ENCODE measurements at regions not wholly inside any gene's neighbourhood (a gene's known extent, or its start where the extent isn't known, plus 50 kb on each side); places are given as distances from the start of the nearest gene placed in this dataset.

- no peak for DNase-seq
Observed at GRCh38 chr14:104375551-104376201, 203.9 kb upstream of the C14orf180 start.

GRCh38 chr14:104376202-104377140 lies 203.1 kb upstream of the C14orf180 start:
- DNase-seq = no peak

- no peak for DNase-seq
Observed at GRCh38 chr14:104377256-104377655, 202.3 kb upstream of the C14orf180 start.

GRCh38 chr14:104378698-104379113 lies 200.9 kb upstream of the C14orf180 start:
- no peak for DNase-seq

GRCh38 chr14:104382361-104383087 lies 197.0 kb upstream of the C14orf180 start:
- DNase-seq = no peak

DNA sequence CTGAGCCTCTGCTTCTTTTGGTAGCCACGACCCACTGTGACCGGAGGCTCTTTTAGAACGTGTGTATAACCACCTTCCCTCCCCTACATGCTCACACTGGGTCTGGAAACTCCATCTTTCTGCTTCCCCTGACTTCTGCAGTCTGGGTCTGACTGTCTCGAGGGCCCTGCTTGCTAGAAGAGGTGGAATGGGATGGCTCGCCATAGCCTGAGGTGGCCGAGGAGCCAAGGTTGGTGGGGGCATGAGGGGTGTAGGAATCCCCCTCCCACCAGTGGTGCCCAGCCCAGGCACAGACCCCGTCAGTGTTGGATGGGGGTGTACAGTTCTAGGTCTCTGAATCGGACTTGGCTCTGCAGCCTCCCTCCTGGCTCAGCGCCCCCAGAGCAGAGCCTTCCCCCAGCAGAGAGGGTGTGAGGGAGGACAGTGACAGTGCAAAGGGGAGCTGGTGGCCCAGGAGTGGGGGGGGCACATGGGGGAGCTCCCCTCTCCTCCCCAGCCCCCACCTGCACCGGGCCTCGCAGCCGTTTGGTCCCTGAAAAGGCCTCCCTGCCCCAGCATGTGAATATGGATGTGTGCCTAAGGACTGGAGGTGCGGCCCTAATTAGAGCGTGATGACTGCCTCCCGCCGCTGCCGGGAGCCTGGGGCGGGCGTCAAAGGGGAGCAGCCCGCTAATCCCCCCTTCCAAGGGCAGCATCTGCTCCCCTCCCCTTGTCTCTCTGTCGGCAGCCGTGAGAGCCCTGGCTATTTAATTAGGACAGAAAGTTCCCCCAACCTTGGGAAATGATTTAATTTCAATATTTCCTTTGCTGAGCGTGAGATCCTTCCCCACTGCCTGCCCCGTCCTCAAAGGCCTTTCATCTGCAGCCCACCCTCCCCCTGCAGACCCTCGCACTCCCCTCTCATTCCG lies 196.2 kb upstream of the C14orf180 start:
- DNase-seq = no peak

DNA sequence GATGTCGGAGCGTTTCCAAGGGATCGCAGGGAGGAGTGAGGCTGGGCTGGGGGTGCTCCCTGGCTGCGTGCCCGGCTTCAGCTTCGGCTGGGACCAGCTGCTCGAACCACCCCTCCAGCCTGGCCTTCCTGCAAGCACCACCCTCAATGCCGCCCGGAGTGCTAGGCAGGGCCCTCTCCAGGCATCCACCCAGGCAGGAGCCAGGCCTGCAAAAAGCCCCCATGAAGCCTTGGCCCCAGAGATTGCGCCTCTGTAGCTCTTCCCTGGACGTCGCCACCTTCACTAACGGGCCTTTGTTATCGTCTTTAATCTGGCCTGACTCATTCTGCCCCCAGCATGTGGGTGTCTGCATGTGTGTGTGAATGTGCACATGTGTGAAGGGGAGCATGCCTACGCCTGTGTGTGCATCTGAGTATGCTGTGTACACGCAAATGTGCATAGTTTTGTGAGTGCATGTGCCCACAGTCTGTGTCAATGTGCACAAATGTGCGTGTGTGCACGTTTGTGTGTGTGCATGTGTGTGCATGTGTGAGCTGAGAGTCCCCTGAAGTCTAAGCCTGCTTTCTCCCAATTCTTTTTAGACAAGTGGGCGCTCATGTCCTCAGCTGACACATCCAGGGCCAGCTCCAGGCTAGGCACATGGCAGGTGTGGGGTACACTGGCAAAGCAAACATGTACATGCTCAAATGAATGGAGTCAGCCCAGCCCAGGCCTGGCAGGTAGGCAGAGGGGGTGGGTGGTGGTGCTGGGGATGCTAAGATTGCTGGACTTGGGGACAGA lies 195.4 kb upstream of the C14orf180 start:
- DNase-seq = no peak

- DNase-seq = no peak
Observed at GRCh38 chr14:104384776-104385071, 194.8 kb upstream of the C14orf180 start.

- DNase-seq = no peak
Observed at GRCh38 chr14:104385111-104385510, 194.5 kb upstream of the C14orf180 start.

DNA sequence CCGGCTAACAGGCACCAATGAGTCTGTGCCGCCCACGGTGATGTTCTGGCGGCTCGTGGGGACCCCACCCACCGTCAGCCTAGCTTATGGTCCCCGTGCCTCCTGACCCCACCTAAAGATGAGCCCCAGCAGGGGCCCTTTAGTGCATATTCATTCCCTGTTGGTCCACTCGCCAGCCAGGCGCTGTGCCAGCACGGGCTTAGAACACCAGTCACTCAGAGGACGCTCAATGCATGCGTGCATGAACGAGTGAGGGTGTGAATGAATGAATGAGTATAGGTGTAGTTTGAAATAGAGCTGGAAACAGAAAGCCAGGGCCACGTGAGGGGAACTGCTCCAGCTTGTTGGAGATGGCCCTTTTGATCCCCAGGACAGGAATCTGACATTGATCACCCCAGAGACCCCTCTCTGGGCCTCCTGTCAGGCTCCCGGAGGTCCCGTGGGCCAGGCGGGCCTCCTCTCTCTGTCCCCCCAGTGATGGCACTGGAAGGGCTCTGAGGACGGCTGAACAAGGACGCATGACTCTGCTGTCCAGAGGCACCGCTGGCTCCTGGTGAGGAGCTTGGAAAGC lies 193.9 kb upstream of the C14orf180 start:
- DNase-seq = no peak

DNA sequence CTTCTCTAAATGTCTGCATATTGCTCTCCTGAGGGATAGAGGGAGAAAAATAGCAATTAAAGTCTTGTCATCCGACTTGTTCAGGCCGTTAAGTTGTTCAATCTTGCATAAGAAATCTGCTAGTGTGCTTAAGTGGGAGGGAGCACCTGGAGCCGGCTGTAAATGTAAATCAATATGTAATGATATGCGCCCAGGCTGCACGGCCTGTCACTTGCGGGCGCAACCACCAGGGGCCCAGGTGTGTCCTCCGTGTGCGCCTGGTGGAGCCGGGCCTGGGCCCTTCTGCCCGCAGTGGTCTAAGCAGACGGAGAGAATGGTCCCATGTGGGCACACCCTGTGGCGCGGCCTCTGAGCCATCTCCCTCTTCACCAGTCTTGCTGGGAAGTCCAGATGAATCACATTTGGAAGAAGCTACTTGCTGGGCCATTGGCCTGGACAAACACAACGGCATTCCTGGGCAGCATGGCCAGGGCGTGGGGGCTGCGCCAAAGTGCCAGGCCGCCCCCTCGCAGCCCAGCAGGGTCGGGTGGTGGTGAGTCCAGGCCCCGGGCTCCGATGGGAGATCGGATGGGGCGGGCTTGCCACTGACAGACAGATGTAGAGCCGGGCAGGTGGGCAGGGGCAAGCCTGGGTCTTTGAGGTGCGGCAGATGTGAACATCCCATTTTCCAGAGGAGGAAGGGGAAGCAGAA lies 193.3 kb upstream of the C14orf180 start:
- DNase-seq = no peak

GRCh38 chr14:104387022-104388010 lies 192.2 kb upstream of the C14orf180 start:
- DNase-seq = no peak

- DNase-seq = no peak
Observed at GRCh38 chr14:104388011-104388521, 191.5 kb upstream of the C14orf180 start.

DNA sequence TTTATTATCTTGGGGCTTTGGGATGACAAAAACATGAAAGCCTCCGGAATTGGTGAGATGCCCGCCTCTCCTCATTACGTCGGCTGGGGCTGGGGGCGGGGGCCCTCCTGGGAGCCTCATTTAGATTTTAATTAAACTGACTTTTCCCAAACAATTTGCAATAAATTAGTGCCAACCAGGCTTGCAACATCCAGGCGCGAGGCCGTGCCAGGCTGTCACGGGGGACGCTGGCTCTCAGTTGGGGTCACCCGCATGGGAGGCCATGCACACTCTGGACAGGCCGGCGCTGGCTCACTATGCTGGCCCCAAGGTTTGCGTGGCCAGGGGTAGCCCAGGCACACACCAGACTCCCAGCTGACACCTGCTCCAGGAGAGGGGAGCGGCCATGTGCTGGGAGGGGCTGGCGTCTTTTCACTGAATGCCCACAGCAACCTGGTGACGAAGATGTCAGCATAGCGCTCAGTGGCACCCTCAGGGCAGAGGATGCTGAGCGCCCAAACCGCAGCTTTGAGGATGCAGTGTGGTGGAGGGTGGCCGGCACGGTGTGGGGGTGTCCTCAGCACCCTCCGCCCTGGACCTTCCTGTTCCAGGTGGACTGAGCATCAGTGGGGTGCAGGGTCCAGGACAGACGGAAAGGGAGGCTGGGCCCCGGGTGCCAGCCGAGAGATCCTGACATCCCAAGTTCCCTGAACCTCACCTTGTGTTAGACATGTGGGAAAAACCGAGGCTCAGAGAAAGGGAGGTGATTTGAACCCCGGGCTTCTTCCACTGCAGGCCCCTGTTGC lies 190.8 kb upstream of the C14orf180 start:
- no peak for DNase-seq

GRCh38 chr14:104389326-104390220 lies 190.0 kb upstream of the C14orf180 start:
- DNase-seq = no peak

DNA sequence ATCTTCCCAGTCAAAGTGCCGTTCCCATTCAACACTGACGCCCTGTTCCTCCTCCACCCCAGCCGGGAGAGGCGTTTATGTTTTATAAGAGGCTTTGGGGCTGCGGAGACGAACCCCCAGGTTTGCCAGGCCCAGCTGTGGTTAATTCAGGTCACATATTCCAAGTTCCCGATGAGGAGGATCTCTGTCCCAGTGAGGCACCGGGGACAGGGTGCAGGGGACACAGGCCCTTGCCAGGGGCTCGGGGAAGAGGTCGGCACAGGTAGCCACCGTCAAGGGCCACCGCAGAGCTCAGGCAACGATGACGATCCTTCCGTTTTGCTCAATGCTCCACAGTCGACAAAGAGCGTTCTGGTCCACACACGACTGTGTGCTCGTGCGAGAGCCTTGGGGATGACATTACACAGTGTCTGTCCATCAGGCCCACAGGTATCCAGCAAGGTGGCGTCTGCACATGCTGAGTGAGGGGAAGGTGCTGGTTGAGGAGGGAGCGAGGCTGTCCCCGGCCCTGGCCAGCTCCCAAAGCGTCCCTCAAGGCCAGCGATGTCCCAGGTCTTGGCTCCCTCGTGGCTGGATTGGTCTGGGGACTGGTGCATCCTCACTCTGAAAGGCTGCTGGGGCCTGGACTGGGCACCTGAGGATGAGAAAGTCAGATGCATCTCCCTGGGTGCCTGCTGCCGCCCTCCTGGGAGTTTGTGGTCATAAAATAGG lies 189.2 kb upstream of the C14orf180 start:
- DNase-seq = no peak
